HFF-Myc (cell line): ENCODE measurements at regions not wholly inside any gene's neighbourhood (a gene's known extent, or its start where the extent isn't known, plus 50 kb on each side); places are given as distances from the start of the nearest gene placed in this dataset.

Experiments
- DNase-seq: peaks from one replicate; pipeline ENCODE4 v3.0.0-alpha.2; 2011; ENCODE audit warnings: low read depth; ENCODE audit errors: extremely low read depth
- H3K4me3 ChIP-seq: replicated peaks from 2 replicates; pipeline ENCODE4 v1.5.1; 2011; ENCODE audit warnings: low read depth, mild to moderate bottlenecking, control low read depth, low read length
- TF ChIP-seq, protein P1 (sequence below): IDR thresholded peaks from 2 replicates; pipeline ENCODE4 v1.5.1; 2012; ENCODE audit warnings: mild to moderate bottlenecking, low read depth, low read length, control low read depth; ENCODE audit errors: missing control alignments

DNA sequence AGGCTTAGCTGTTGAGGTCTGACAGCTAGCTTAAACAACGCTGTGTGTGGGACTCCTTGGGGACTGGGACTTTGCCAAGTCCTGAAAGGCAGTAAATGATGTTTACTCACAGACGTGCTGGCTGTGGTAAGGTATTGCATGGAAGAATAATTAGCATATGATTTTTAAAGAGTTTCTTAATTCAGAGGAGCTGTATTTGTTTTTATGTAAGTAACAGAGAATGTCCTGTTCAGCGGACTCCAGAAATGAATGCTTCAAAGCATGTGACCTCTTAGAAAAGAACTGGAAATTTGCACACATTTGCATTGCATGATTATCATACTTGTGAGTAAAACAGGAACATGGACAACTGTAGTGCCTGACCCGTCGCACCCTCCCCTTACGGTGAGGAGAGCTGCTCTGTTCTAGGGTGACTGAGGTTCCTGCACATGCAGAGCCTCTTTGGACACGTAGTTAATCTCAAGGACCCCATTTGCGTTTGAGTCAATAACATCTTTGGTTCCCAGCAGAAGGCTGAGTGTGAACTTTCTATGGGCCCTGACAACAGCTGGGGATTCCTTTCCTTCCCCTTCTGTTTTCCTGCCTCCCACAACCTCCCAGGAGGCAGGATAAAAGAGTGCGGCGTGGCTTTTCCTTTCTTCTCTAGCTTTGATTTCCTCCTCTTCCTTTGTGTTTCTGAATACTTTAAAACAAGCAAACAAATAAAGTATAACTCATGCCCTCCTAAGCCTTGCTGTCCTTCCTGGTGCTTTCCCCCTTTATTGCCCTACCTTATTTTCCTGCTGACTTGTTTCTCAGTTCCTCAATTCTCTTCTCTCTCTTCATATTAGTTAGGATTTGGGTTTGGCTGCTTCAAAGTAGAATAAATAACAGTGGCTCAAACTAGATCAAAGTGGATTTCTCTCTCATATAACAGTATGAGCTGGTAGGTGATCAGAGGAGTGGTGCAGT is 157.2 kb upstream of the CD180 start:
- no peak for DNase-seq
- no peak overlapping the region for H3K4me3 ChIP-seq
- TF ChIP-seq, protein P1, sequence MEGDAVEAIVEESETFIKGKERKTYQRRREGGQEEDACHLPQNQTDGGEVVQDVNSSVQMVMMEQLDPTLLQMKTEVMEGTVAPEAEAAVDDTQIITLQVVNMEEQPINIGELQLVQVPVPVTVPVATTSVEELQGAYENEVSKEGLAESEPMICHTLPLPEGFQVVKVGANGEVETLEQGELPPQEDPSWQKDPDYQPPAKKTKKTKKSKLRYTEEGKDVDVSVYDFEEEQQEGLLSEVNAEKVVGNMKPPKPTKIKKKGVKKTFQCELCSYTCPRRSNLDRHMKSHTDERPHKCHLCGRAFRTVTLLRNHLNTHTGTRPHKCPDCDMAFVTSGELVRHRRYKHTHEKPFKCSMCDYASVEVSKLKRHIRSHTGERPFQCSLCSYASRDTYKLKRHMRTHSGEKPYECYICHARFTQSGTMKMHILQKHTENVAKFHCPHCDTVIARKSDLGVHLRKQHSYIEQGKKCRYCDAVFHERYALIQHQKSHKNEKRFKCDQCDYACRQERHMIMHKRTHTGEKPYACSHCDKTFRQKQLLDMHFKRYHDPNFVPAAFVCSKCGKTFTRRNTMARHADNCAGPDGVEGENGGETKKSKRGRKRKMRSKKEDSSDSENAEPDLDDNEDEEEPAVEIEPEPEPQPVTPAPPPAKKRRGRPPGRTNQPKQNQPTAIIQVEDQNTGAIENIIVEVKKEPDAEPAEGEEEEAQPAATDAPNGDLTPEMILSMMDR, result no peak

DNA sequence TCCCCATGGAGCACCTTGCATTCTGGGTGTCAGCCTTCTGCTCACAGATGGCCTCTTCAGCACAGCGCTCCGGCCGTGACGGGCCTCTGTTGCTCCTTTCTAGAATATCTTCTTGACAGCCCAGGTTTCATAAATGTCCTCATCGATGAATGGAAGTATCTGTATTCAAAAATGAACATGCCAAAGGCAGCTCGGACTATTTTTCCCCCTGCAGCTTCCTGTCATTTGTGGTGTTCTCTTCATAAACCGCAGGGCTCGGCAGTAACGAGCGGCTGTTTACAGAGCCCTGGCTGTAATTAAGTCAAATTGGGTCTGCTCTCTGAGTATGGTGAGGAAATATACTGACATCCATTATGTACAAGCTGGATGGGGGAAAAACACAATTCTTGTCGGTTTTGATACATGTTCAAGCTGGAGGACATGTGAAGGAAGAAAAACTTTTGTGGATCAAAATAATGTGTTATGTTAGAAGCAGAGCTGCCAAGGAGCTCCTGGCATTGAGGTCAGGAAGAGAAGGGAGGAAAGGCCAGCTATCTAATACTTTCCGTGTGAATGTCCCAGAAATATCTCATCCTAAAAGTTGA is 154.1 kb upstream of the CD180 start:
- DNase-seq, result no peak
- TF ChIP-seq, protein P1, result no peak
- H3K4me3 ChIP-seq, result no peak overlapping the region

DNA sequence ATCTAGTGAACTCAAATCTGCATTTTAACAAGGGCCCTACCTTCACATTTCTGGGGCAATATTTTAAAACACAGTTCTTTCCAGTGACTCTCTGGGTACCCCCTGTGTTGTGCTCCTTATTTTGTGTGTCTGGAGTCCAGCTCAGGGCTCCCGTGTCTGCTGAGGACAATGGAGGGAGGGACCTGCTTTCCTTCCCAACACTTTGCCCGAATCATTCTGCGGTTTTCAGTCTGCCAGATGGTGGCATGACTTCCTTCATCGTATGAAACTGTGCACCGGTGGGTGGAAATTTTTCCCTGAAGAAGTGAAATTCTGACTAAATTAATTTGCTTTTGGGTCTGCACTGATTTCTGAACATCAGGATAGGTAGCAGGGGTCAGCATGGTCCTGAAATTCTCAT is 153.6 kb upstream of the CD180 start:
- TF ChIP-seq, protein P1, result no peak
- no peak for DNase-seq

DNA sequence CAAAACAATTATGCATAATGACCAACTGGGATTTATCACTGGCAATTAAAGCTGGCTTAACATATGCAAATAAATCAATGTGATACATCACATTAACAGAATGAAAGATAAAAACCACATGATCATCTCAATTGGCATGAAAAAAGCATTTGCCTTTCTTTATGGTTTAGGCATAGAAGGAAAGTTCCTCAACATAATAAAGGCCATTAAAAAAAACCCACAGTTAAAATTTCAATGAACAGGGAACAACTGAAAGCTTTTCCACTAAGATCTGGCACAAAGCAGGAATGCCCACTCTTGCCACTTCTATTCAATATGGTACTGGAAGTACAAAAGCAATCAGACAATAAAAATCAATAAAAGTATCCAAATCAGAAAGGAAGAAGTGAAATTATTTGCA is 151.2 kb upstream of the CD180 start:
- TF ChIP-seq, protein P1, result no peak
- no peak for DNase-seq
- H3K4me3 ChIP-seq, result no peak overlapping the region

More for the DNA sequence above, 153.6 kb upstream of the CD180 start:
- no peak overlapping the region for H3K4me3 ChIP-seq

DNA sequence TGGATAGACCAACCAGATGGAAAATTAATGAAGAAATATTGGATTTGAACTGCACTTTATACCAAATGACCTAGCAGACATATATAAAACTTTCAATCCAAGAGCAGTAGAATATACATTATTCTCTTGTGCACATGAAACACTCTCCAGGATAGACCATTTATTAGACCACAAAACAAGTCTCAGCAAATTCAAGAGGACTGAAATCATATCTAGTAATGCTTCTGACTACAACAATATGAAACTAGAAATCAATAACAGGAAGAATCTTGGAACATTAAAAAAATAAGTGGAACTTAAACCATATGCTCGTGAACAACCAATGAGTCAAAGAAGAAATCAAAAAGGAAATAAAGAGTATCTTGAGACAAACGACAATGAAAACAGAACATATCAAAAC is 150.0 kb upstream of the CD180 start:
- H3K4me3 ChIP-seq, result no peak overlapping the region
- DNase-seq, result no peak
- TF ChIP-seq, protein P1, result no peak

DNA sequence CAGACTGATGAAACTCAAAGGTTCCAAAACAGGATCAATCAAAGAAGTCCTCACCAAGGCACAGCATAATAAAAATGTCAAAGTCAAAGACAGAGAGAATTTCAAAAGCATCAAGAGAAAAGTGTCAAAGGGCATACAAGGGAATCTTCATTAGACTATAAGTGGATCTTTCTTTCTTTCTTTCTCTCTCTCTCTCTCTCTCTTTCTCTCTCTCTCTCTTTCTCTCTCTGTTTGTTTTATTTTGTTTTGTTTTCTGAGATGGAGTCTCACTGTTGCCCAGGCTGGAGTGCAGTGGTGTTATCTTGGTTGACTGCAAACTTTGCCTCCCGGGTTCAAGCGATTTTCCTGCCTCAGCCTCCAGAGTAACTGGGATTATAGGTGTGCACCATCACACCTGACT is 148.3 kb upstream of the CD180 start:
- H3K4me3 ChIP-seq, result no peak overlapping the region
- TF ChIP-seq, protein P1, result no peak
- no peak for DNase-seq
